GM21619 (cell line): ENCODE measurements at regions not wholly inside any gene's neighbourhood (a gene's known extent, or its start where the extent isn't known, plus 50 kb on each side); places are given as distances from the start of the nearest gene placed in this dataset.

ENCODE experiments used
- ATAC-seq: cut with Tn5 transposase; IDR thresholded peaks from one replicate; pipeline ENCODE4 v1.9.1; 2021; ENCODE audit not compliant: unreplicated experiment

- ATAC-seq = no peak
These were observed 312.6 kb downstream of the SKIDA1 start for GRCh38 chr10:21212912-21213311.

GRCh38 chr10:21212348-21212747 is 313.1 kb downstream of the SKIDA1 start:
- no peak for ATAC-seq

DNA sequence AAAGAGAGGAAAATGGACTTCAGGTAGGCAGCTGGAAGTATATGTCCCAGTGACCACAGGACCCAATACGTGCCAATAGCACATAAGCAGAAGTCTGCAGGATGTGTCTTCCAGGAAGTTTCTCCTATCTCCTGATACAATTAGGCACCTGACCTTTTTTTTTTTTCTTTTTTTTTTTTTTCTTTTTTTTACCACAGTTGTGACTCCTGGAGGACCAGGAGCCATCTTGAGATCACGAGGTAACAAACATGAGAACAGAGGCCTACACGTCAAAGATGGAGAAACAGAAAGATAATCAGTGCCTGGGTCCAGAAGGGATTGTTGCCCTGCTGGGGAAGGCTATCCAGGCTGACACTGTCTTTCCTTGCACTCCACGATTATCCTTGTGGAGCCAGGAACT is 312.4 kb upstream of the NEBL start:
- ATAC-seq = no peak

- no peak for ATAC-seq
These were observed 311.7 kb upstream of the NEBL start for GRCh38 chr10:21208666-21209316.

DNA sequence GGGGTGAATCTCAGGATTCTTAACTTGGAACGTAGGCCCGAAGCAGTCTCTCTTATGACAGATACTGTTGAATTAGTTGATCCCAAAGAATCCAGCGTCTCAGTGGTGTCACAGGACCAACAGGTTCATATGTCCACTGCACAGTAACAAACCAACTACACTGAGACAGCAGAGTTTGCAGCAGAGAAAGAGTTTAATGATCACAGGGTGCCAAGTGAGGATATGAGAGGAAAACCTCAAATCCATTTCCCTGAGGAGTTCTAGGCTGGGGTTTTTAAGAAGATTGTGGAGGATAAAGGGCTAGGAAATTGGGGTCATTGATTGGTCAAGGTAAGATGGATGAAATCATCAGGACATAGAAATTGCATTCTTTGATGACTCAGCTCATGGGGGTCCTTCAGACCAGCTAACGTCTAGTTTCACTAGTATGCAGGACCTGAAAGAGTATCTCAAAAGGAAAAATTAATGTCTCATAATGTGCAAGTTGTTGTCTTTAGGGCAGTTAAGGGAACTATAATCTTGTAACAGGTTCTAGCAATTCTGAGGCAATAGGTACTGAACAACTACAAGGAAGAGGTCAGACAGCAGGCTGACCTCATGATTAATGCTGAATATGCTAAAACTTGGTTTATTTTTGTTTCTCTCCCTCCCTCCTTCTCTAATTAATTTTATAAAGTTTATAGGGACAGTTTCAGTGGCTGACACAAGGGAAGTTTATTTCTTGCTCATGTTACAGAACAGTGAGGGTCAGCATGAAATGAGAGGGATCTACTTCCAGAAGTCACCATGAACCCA is 310.9 kb upstream of the NEBL start:
- ATAC-seq = no peak

- no peak for ATAC-seq
These were observed 308.2 kb upstream of the NEBL start for GRCh38 chr10:21205328-21205727.

- ATAC-seq = no peak
These were observed 306.5 kb upstream of the NEBL start for GRCh38 chr10:21203473-21204107.

GRCh38 chr10:21202776-21203462 is 305.8 kb upstream of the NEBL start:
- ATAC-seq = no peak

- ATAC-seq = no peak
These were observed 302.4 kb upstream of the NEBL start for GRCh38 chr10:21199501-21199900.

DNA sequence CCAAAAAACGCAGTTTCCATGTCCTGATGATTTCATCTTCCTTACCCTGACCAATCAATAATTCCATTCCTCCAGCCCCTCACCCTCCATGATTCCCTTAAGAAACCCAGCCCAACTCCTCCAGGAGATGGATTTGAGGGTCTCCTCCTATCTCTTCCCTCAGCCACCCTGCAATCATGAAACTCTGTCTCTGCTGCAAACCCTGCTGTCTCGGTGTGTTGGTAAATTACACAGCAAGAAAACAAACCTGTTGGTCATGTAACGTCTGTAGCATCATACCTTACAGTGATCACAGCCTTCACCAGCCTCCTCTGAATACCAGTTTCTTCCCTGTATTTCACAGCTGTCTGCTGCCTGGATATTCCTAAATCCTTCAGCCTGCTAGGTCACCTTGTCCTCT is 300.7 kb upstream of the NEBL start:
- no peak for ATAC-seq

GRCh38 chr10:21196822-21197395 is 299.8 kb upstream of the NEBL start:
- ATAC-seq = no peak

- ATAC-seq = no peak
These were observed 298.1 kb upstream of the NEBL start for GRCh38 chr10:21195252-21195651.

- no peak for ATAC-seq
These were observed 297.4 kb upstream of the NEBL start for GRCh38 chr10:21194510-21194993.

DNA sequence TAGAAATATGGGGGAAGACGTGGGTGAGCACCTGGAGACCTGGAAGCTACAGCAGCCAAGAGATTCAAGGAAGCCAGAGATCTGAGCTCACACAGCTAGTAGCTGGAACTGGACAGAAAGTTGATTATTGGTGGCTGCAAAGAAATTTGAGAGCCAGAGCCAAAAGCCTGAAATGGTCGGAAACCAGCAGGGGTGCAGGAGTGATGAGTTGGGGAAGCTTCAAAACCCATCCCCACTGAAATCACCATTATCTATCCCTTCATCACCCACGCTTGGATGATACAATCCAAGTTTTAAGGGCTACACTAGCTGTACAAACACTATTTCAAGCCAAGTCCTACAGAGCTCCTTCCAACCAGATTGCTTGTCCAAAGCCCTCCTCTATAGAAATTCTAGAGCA is 296.1 kb upstream of the NEBL start:
- no peak for ATAC-seq

- no peak for ATAC-seq
These were observed 294.4 kb upstream of the NEBL start for GRCh38 chr10:21191512-21191911.

- no peak for ATAC-seq
These were observed 287.9 kb upstream of the NEBL start for GRCh38 chr10:21184984-21185383.

- ATAC-seq = no peak
These were observed 287.1 kb upstream of the NEBL start for GRCh38 chr10:21184216-21184615.

DNA sequence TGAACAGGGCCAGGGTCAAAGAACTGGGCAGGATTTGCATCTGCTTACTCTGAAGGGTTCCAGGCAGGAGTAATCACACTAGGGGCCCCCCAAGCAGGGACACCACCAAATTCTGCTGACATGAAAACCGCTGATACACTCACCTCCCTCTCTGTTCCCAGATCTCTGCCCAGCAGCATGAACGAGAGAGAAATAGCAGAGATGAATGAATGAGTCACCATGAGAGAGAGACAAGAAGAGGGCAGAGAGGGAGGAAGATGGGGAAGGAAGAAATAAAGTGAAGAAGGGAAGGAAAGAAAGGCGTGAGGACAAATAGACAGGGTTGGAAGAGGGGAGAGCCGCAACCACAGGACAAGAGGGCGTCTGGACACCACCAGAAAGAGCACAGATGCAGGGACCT is 285.9 kb upstream of the NEBL start:
- ATAC-seq = no peak

GRCh38 chr10:21181451-21181850 is 284.3 kb upstream of the NEBL start:
- no peak for ATAC-seq

DNA sequence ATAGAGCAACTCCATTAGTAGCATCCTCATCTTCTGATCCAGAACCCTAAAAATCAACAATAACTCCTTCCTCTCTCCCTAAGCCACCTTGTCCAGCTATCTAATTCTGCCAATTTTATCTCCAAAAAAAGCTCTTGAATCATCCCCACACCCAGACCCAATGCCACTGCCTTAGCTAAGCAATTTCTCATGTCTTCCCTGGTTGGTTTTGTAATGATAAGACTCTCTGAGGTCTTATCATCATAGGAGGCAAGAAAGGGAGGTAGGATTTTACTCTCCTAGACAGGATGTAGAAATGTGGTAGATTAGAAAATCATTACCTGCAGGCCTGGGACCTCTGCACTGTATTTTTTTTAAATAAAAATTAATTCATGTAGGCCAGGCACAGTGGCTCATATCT is 283.5 kb upstream of the NEBL start:
- ATAC-seq = no peak

DNA sequence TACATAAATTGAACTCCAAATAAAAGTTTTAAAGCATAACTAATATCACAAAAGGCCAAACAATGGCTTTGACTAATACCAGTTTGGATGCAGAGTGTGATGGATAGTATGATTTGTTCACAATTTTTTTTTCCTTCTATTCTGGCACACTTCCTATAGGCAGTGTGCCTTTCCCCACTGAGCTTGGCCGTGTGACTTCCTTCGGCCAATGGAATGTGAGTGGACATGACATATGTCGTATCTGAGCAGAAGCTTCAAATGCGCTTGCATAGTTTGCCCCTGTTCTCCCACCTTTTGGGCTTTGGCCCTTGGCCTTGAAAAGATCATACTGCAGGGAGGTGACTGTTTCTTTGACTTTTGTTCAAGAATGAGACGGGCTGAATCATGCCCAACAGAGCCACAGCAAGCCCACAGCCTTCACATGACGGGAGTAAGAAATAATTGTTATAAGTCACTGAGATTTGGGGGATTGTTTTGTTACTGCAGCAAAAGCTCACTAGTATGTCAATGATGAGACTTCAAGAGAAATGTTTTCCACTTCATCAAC is 279.9 kb upstream of the NEBL start:
- no peak for ATAC-seq
